ENCODE measurements at regions not wholly inside any gene's neighbourhood (a gene's known extent, or its start where the extent isn't known, plus 50 kb on each side); places are given as distances from the start of the nearest gene placed in this dataset.
"Not testable (repeated sequence)": the region's sequence is repeated elsewhere in the genome, so short reads cannot be mapped to it uniquely, and the experiment has no call there.

DNA sequence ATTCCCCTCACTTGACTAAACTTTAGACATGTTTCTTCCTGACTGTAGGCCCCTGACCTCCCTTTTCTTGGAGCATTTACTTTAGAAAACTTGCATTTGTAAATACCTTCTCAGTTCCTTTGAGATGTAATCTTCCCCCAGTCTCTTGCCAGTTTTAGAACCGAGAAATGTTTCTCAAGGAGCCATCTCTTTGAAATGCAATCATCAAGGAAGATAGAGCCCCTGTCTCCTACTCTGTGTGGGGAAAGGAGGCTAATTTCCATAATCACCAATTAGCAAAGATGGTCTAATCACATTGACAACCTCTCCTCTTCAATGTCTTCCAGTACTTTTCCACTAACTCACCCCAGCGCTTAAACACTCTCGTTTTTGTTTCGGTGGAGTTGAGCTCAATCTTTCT lies 70.0 kb upstream of the SMIM30 start:
- TF ChIP-seq EZH2phosphoT487 (IDR thresholded peaks at IDR 0.05; ENCODE audit: low read depth, severe bottlenecking, unreplicated experiment) (no peak), EZH2 (IDR thresholded peaks at IDR 0.05; ENCODE audit: borderline replicate concordance) (no peak), CTCF (IDR thresholded peaks at IDR 0.05; ENCODE audit: poor library complexity) (no peak)
- H3K4me1 ChIP-seq (ENCODE audit: insufficient read depth), result no peaks in the 10 kb centered on the region
- WGBS (ENCODE audit: low lambda C conversion rate, missing lambda C conversion rate), result 42% methylated on average over 4 of the region's 4 CpGs
- no peaks in the 10 kb centered on the region for H3K9me3 ChIP-seq (ENCODE audit: low read depth)
- H3K27ac ChIP-seq, result no peak overlapping the region
- no peak overlapping the region for H3K4me2 ChIP-seq
- no peak for DNase-seq (ENCODE audit: low spot score)
- H3K9me2 ChIP-seq (replicated peaks; ENCODE audit: insufficient read depth), result peaks cover 2% of the 10 kb centered on the region
- no peak overlapping the region for H2AFZ ChIP-seq
- no peaks in the 10 kb centered on the region for H3K27me3 ChIP-seq
- H3K79me2 ChIP-seq, result no peaks in the 10 kb centered on the region
- no peaks in the 10 kb centered on the region for H3K36me3 ChIP-seq (replicated peaks; ENCODE audit: insufficient read depth, low read depth)
- H3K4me3 ChIP-seq, result no peak overlapping the region
- H4K20me1 ChIP-seq (ENCODE audit: insufficient read depth, poor library complexity, severe bottlenecking), result no peaks in the 10 kb centered on the region

GRCh38 chr7:113179313-113179712 lies 61.0 kb upstream of the SMIM30 start:
- no peaks in the 10 kb centered on the region for H3K27me3 ChIP-seq

GRCh38 chr7:113176836-113177235 lies 58.5 kb upstream of the SMIM30 start:
- no peaks in the 10 kb centered on the region for H3K36me3 ChIP-seq (replicated peaks; ENCODE audit: insufficient read depth, low read depth)
- H3K9me3 ChIP-seq (ENCODE audit: low read depth), result no peaks in the 10 kb centered on the region
- no peak overlapping the region for H3K27ac ChIP-seq
- H3K79me2 ChIP-seq, result no peaks in the 10 kb centered on the region
- DNase-seq (ENCODE audit: low spot score), result no peak
- H4K20me1 ChIP-seq (ENCODE audit: insufficient read depth, poor library complexity, severe bottlenecking), result no peaks in the 10 kb centered on the region
- WGBS (ENCODE audit: low lambda C conversion rate, missing lambda C conversion rate), result 54% methylated on average over 3 of the region's 3 CpGs
- no peak overlapping the region for H2AFZ ChIP-seq
- no peaks in the 10 kb centered on the region for H3K9me2 ChIP-seq (replicated peaks; ENCODE audit: insufficient read depth)
- H3K27me3 ChIP-seq, result no peaks in the 10 kb centered on the region
- no peak overlapping the region for H3K4me2 ChIP-seq
- no peak overlapping the region for H3K4me3 ChIP-seq
- no peak for TF ChIP-seq CTCF (IDR thresholded peaks at IDR 0.05; ENCODE audit: poor library complexity)
- TF ChIP-seq EZH2 (IDR thresholded peaks at IDR 0.05; ENCODE audit: borderline replicate concordance), result no peak
- no peak for TF ChIP-seq EZH2phosphoT487 (IDR thresholded peaks at IDR 0.05; ENCODE audit: low read depth, severe bottlenecking, unreplicated experiment)
- H3K4me1 ChIP-seq (ENCODE audit: insufficient read depth), result no peaks in the 10 kb centered on the region

More at GRCh38 chr7:113179313-113179712, 61.0 kb upstream of the SMIM30 start:
- Histone ChIP-seq H3K27ac (no peak overlapping the region), H3K36me3 (replicated peaks; ENCODE audit: insufficient read depth, low read depth) (no peaks in the 10 kb centered on the region), H3K79me2 (no peaks in the 10 kb centered on the region), H4K20me1 (ENCODE audit: insufficient read depth, poor library complexity, severe bottlenecking) (no peaks in the 10 kb centered on the region), H3K4me2 (no peak overlapping the region), H3K9me3 (ENCODE audit: low read depth) (no peaks in the 10 kb centered on the region), H3K4me3 (no peak overlapping the region), H2AFZ (no peak overlapping the region), H3K9me2 (replicated peaks; ENCODE audit: insufficient read depth) (no peaks in the 10 kb centered on the region), H3K4me1 (ENCODE audit: insufficient read depth) (no peaks in the 10 kb centered on the region)
- 75% methylated on average over 2 of the region's 2 CpGs for WGBS (ENCODE audit: low lambda C conversion rate, missing lambda C conversion rate)
- TF ChIP-seq EZH2 (IDR thresholded peaks at IDR 0.05; ENCODE audit: borderline replicate concordance) (no peak), EZH2phosphoT487 (IDR thresholded peaks at IDR 0.05; ENCODE audit: low read depth, severe bottlenecking, unreplicated experiment) (no peak), CTCF (IDR thresholded peaks at IDR 0.05; ENCODE audit: poor library complexity) (no peak)
- DNase-seq (ENCODE audit: low spot score), result peak; percentile 8

DNA sequence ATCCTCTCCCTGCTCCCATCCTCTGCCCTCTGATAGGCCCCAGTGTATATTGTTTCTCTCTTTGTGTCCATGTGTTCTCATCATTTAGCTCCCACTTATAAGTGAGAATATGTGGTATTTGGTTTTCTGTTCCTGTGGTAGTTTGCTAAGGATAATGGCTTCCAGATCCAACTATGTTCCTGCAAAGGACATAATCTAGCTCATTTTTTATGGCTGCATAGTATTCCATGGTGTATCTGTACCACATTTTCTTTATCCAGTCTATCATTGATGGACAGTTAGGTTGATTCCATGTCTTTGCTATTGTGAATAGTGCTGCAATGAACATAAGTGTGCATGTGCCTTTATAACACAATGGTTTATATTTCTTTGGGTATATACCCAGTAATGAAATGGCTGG lies 57.8 kb upstream of the SMIM30 start:
- not testable (repeated sequence) for H3K4me2 ChIP-seq; H3K79me2 ChIP-seq; H3K9me3 ChIP-seq (ENCODE audit: low read depth); H3K27me3 ChIP-seq; DNase-seq (ENCODE audit: low spot score); H3K36me3 ChIP-seq (replicated peaks; ENCODE audit: insufficient read depth, low read depth); H4K20me1 ChIP-seq (ENCODE audit: insufficient read depth, poor library complexity, severe bottlenecking); H3K4me1 ChIP-seq (ENCODE audit: insufficient read depth); H3K27ac ChIP-seq; H3K9me2 ChIP-seq (replicated peaks; ENCODE audit: insufficient read depth); H3K4me3 ChIP-seq; H2AFZ ChIP-seq
